GM19455 (cell line): ENCODE measurements at regions not wholly inside any gene's neighbourhood (a gene's known extent, or its start where the extent isn't known, plus 50 kb on each side); places are given as distances from the start of the nearest gene placed in this dataset.
"Not testable (repeated sequence)": the region's sequence is repeated elsewhere in the genome, so short reads cannot be mapped to it uniquely, and the experiment has no call there.

Experiments used
- ATAC-seq: cut with Tn5 transposase; IDR thresholded peaks from one replicate; pipeline ENCODE4 v1.9.1; 2021; ENCODE audit not compliant: unreplicated experiment

DNA sequence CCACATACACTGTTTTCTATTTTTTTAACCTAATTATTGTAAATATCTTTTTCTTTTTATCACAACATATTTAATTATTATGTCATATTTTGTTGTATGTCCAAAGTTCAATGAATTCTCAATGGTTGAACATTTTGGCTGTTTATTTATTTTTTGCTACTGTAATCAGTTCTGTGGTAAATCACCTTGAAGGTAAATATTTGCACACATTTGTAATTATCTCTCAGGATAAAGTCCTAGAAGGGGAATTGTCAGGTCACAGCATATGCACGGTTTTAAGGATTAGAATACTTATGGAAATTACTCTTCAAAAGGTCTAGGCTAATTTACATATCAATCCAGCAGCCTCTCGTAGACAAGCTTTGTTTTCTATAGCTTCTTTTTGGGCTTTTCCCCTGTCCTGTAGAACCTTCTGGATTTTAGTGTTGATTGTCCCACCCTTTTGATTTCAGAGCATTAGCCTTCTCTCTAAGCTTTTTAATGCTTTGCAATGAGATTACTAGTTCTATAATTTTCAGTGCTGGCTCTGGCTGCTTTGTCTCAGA lies 362.6 kb downstream of the KCNRG start:
- no peak for ATAC-seq

DNA sequence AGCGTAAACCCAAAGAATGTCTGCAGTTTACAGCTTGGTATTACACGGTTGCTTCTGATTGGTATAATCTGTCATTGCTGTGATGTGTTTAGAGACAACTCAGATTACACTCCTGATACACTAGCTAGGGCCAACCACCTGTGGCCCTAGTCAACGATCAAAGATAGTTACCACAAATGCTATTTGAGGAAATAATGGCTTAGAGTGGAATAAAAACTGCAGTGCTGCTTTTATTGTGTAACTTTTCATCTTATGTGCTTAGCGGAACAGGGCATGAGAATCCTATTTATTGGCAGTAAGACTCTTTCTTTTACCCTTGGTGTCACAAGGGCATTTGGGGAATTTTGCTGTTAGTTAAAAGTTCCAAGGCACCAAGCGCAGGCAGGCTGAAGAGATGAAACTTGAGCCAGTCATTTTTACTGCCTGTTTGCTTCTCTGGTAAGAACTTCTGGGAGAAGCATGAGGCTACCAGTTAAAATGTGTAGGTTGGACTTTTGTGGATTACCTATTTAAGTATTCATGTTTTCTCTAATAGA lies 363.3 kb downstream of the KCNRG start:
- ATAC-seq = no peak

DNA sequence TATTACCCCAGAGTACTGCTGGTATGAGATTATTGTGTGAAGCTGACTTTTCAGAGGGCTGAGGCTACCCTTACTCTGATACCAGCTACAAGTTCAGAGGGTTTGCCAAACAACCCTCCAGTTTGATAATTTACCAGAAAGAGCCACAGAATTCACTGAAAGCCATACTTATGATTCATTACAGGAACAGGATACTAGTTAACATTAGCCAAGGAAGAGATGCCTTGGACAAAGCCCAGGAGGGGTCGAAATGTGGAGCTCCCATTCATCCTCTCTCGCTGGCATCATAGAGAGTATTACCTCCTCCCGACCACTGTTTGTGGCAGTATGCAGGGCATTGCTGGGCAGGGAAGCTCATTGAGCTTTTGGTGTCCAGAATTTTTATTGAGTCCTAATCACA lies 364.3 kb downstream of the KCNRG start:
- no peak for ATAC-seq

GRCh38 chr13:50380905-50381304 lies 365.7 kb downstream of the KCNRG start:
- ATAC-seq = no peak

DNA sequence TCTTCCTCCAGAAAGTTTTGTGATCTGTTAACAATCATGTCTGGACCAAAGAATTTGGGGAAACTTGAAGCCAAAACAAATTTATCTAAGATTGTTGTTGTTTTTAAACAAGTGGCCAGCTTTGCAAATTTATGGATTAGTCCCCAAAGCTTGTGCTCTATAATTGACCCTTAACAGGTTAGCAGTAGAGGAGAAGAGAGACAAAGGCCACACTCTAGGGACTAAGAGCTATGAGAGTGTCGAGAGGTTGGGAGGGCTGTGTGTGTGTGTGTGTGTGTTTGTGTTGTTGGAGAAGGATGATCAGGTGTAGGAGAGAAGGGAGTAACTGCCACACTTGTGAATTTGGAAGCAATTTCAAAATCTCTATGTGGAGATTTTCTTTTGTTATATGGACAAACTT lies 367.3 kb downstream of the KCNRG start:
- no peak for ATAC-seq

DNA sequence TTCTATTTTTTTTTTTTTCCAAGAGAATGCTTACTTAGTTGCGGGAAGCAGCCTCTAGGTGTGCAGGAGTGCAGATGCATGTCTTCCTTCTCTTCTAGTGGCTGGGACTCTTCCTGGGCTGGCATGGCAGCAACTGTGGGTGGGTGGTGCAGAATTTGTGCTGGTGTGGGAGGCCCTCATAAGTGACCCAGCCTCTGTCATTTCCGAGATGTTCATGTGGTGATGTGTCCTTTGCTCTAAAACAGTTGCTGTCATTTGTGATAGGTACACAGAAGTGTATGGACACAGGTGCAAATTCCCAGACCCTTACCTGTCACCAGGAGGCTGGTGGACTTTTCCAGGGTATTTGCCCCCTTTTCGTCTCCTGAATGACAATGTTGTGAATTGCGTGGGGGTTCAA lies 367.7 kb downstream of the KCNRG start:
- ATAC-seq = no peak

DNA sequence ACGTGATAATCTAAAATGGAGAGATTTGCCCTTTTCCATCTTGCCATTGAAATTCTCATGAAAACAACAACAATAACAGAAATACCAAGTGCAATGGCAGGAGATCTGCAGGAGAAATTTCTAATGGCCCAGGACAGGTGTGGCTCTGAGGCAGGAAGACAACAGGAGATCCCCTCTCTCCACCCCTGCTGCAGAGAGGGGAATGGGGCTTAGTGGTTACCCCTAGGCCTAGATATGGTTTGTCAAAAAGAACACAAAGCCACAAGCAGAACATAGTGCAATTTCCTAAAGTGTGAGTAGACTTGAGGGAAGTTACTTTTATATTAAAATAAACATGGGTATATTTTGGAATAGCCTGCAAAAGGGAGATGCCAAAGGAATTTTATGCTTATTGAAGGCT lies 369.5 kb downstream of the KCNRG start:
- no peak for ATAC-seq

DNA sequence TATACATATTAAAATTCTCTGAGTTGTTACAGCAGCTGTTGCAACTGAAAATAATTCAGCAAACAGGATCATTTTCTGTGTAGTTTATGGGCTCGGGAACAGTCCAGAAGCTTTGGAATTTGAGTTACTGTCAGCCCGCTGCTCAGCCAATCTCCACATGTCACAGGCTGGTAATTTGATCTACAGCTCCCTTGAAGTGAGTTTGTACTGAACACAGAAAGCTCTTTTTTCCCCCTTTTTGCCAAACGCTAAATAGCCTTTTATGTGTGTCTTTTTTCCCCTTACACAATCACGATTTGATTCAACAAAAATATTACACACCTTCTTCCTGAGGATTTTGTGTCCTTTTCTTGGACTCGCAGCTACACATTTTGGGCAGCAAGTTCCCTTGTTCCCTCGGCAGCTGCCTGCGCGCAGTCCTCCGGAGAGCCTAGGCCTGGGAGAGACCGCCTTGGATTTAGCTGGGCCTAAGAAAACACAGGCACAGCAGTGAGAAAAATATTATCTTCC lies 371.4 kb downstream of the KCNRG start:
- no peak for ATAC-seq

- no peak for ATAC-seq
Measured at GRCh38 chr13:50387051-50387581, 371.9 kb downstream of the KCNRG start.

GRCh38 chr13:50388481-50388880 lies 373.2 kb downstream of the KCNRG start:
- no peak for ATAC-seq

- ATAC-seq = no peak
Measured at GRCh38 chr13:50389726-50390125, 374.5 kb downstream of the KCNRG start.

GRCh38 chr13:50390503-50391248 lies 375.4 kb downstream of the KCNRG start:
- no peak for ATAC-seq

GRCh38 chr13:50392977-50393376 lies 377.7 kb downstream of the KCNRG start:
- ATAC-seq = no peak

- no peak for ATAC-seq
Measured at GRCh38 chr13:50393628-50394027, 378.4 kb downstream of the KCNRG start.

- ATAC-seq = no peak
Measured at GRCh38 chr13:50396001-50396400, 380.8 kb downstream of the KCNRG start.

DNA sequence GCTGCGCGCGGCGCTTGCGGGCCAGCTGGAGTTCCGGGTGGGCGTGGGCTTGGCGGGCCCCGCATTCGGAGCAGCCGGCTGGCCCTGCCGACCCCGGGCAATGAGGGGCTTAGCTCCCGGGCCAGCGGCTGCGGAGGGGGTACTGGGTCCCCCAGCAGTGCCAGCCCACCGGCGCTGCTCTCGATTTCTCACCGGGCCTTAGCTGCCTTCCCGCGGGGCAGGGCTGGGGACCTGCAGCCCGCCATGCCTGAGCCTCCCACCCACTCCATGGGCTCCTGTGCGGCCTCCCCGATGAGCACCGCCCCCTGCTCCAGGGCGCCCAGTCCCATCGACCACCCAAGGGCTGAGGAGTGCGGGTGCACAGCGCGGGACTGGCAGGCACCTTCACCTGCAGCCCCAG lies 381.4 kb downstream of the KCNRG start:
- ATAC-seq = not testable (repeated sequence)

- no peak for ATAC-seq
Measured at GRCh38 chr13:50400035-50400726, 384.9 kb downstream of the KCNRG start.

GRCh38 chr13:50401049-50401505 lies 385.8 kb downstream of the KCNRG start:
- ATAC-seq = no peak

DNA sequence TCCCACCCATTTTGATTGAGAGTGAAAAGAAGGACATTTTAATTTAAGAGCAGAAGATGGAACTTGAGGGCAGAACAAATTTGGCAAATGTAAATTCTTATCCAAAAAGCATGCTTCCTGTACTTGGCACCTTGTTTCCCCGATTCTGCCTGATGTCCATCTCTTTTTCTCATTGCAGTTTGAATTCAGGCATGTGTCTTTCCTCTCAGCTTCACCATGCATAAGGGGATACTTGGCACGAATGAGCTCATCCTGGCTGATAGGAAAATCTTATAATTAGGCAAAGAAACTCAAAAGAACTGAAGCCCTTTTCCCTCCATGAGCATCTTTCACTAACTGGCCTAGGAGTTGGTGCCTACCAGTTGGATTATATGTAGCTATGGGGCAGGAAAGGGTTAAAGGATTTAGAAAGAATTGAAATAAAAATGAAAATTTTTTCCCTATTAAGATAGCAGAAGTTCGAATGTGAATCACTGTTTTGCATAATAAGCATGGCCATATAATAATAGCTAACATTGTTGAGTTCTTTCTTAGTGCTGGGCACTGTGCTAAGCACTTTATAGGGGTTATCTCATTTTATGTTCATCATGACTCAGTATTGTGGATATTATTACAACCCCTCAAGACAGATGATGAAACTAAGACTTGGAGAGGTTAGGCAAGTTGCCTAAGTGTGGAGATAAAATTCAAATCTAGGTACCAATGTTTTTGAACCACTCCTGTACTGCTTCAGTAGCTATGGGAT lies 386.6 kb downstream of the KCNRG start:
- no peak for ATAC-seq

GRCh38 chr13:50403311-50403710 lies 388.1 kb downstream of the KCNRG start:
- ATAC-seq = no peak

- no peak for ATAC-seq
Measured at GRCh38 chr13:50404116-50404515, 388.9 kb downstream of the KCNRG start.
